ENCODE measurements at regions not wholly inside any gene's neighbourhood (a gene's known extent, or its start where the extent isn't known, plus 50 kb on each side); places are given as distances from the start of the nearest gene placed in this dataset.

GRCh38 chr16:74188856-74189255 lies 107.8 kb upstream of the PSMD7 start:
- TF ChIP-seq CTCF (conservative IDR thresholded peaks at IDR 0.05 in 1 of 2, IDR thresholded peaks at IDR 0.05 in 1 of 2; ENCODE audit: extremely low read depth in 1 of 2, insufficient read depth in 1 of 2, low read depth in 1 of 2, low read length in 2 of 2) (no peak), EZH2 (IDR thresholded peaks at IDR 0.05; ENCODE audit: borderline replicate concordance, low read length) (no peak)

All from mammary epithelial cell (primary cell).